ENCODE measurements at regions not wholly inside any gene's neighbourhood (a gene's known extent, or its start where the extent isn't known, plus 50 kb on each side); places are given as distances from the start of the nearest gene placed in this dataset.
"Not testable (repeated sequence)": the region's sequence is repeated elsewhere in the genome, so short reads cannot be mapped to it uniquely, and the experiment has no call there.

GRCh38 chr4:36574816-36575215 lies 293.4 kb downstream of the DTHD1 start:
- Mint-ChIP-seq H3K9me3 (peaks cover 4 to 31% (median 17%) of the 10 kb centered on the region in 6 donors), H3K36me3 (no peaks in the 10 kb centered on the region), H3K27me3 (ENCODE audit: low read depth in 3 of 3) (no peaks in the 10 kb centered on the region), H3K4me1 (no peaks in the 10 kb centered on the region), H3K4me3 (no peak overlapping the region), H3K27ac (no peak overlapping the region)
- DNase-seq = no peak

- DNase-seq = no peak
- Mint-ChIP-seq H3K4me3 (no peak overlapping the region), H3K4me1 (no peaks in the 10 kb centered on the region), H3K27ac (no peak overlapping the region), H3K9me3 (peaks cover 4 to 18% (median 7%) of the 10 kb centered on the region in 6 donors), H3K36me3 (no peaks in the 10 kb centered on the region), H3K27me3 (ENCODE audit: low read depth in 3 of 3) (no peaks in the 10 kb centered on the region)
These were observed 300.8 kb downstream of the DTHD1 start for GRCh38 chr4:36582198-36582597.

GRCh38 chr4:36587909-36588472 lies 306.6 kb downstream of the DTHD1 start:
- no peaks in the 10 kb centered on the region for H3K4me1 Mint-ChIP-seq
- H3K4me3 Mint-ChIP-seq = no peak overlapping the region

GRCh38 chr4:36590343-36590742 lies 308.9 kb downstream of the DTHD1 start:
- Mint-ChIP-seq H3K36me3 (no peaks in the 10 kb centered on the region), H3K27me3 (ENCODE audit: low read depth in 3 of 3) (peaks cover 0 to 3% (median 2%) of the 10 kb centered on the region in 3 donors), H3K27ac (no peak overlapping the region), H3K9me3 (peaks cover 0 to 26% (median 10%) of the 10 kb centered on the region in 6 donors), H3K4me3 (no peak overlapping the region), H3K4me1 (no peaks in the 10 kb centered on the region)
- DNase-seq = no peak

More at GRCh38 chr4:36587909-36588472, 306.6 kb downstream of the DTHD1 start:
- peaks cover 0 to 2% (median 1%) of the 10 kb centered on the region in 3 donors for H3K27me3 Mint-ChIP-seq (ENCODE audit: low read depth in 3 of 3)
- H3K9me3 Mint-ChIP-seq = peaks cover 0 to 21% (median 5%) of the 10 kb centered on the region in 6 donors
- no peak for DNase-seq
- no peaks in the 10 kb centered on the region for H3K36me3 Mint-ChIP-seq
- no peak overlapping the region for H3K27ac Mint-ChIP-seq

- Mint-ChIP-seq H3K9me3 (peaks cover 0 to 4% (median 0%) of the 10 kb centered on the region in 6 donors), H3K36me3 (no peaks in the 10 kb centered on the region), H3K27ac (no peak overlapping the region), H3K4me1 (no peaks in the 10 kb centered on the region), H3K4me3 (no peak overlapping the region), H3K27me3 (ENCODE audit: low read depth in 3 of 3) (no peaks in the 10 kb centered on the region)
- DNase-seq = no peak
These were observed 320.6 kb downstream of the DTHD1 start for GRCh38 chr4:36601864-36602495.

- Mint-ChIP-seq H3K36me3 (no peaks in the 10 kb centered on the region), H3K27me3 (ENCODE audit: low read depth in 3 of 3) (peaks cover 0 to 1% (median 0%) of the 10 kb centered on the region in 3 donors), H3K27ac (no peak overlapping the region), H3K4me1 (no peaks in the 10 kb centered on the region), H3K4me3 (no peak overlapping the region), H3K9me3 (peaks cover 0 to 13% (median 1%) of the 10 kb centered on the region in 6 donors)
- DNase-seq = no peak
These were observed 328.2 kb downstream of the DTHD1 start for GRCh38 chr4:36609661-36610060.

- Mint-ChIP-seq H3K4me1 (no peaks in the 10 kb centered on the region), H3K36me3 (no peaks in the 10 kb centered on the region), H3K27me3 (ENCODE audit: low read depth in 3 of 3) (peaks cover 0 to 4% (median 0%) of the 10 kb centered on the region in 3 donors), H3K27ac (no peak overlapping the region), H3K9me3 (peaks cover 0 to 13% (median 1%) of the 10 kb centered on the region in 6 donors), H3K4me3 (no peak overlapping the region)
- DNase-seq = no peak
These were observed 329.2 kb downstream of the DTHD1 start for GRCh38 chr4:36610628-36611027.

GRCh38 chr4:36613142-36613541 lies 331.7 kb downstream of the DTHD1 start:
- H3K4me3 Mint-ChIP-seq; H3K36me3 Mint-ChIP-seq; H3K27me3 Mint-ChIP-seq (ENCODE audit: low read depth in 3 of 3); DNase-seq; H3K4me1 Mint-ChIP-seq; H3K27ac Mint-ChIP-seq: not testable (repeated sequence)
- H3K9me3 Mint-ChIP-seq = peaks cover 0 to 19% (median 4%) of the 10 kb centered on the region in 6 donors

- Mint-ChIP-seq H3K4me1 (no peaks in the 10 kb centered on the region), H3K4me3 (no peak overlapping the region), H3K9me3 (peaks cover 0 to 19% (median 4%) of the 10 kb centered on the region in 6 donors), H3K36me3 (no peaks in the 10 kb centered on the region), H3K27me3 (ENCODE audit: low read depth in 3 of 3) (peaks cover 0 to 6% (median 3%) of the 10 kb centered on the region in 3 donors), H3K27ac (no peak overlapping the region)
- no peak for DNase-seq
These were observed 332.6 kb downstream of the DTHD1 start for GRCh38 chr4:36614011-36614410.

GRCh38 chr4:36618102-36618501 lies 336.7 kb downstream of the DTHD1 start:
- no peak for DNase-seq
- H3K9me3 Mint-ChIP-seq = peaks cover 0 to 7% (median 3%) of the 10 kb centered on the region in 6 donors
- H3K27me3 Mint-ChIP-seq (ENCODE audit: low read depth in 3 of 3) = peaks cover 0 to 8% (median 3%) of the 10 kb centered on the region in 3 donors
- H3K4me1 Mint-ChIP-seq = no peaks in the 10 kb centered on the region
- no peaks in the 10 kb centered on the region for H3K36me3 Mint-ChIP-seq
- no peak overlapping the region for H3K4me3 Mint-ChIP-seq
- H3K27ac Mint-ChIP-seq = no peak overlapping the region

GRCh38 chr4:36624030-36624429 lies 342.6 kb downstream of the DTHD1 start:
- no peak overlapping the region for H3K4me3 Mint-ChIP-seq
- H3K36me3 Mint-ChIP-seq = no peaks in the 10 kb centered on the region
- no peak overlapping the region for H3K27ac Mint-ChIP-seq
- peaks cover 0 to 10% (median 5%) of the 10 kb centered on the region in 6 donors for H3K9me3 Mint-ChIP-seq
- H3K4me1 Mint-ChIP-seq = no peaks in the 10 kb centered on the region
- DNase-seq = no peak
- H3K27me3 Mint-ChIP-seq (ENCODE audit: low read depth in 3 of 3) = peaks cover 0 to 3% (median 2%) of the 10 kb centered on the region in 3 donors

GRCh38 chr4:36638273-36638811 lies 356.9 kb downstream of the DTHD1 start:
- no peak for DNase-seq
- Mint-ChIP-seq H3K9me3 (peaks cover 0 to 8% (median 1%) of the 10 kb centered on the region in 6 donors), H3K27me3 (ENCODE audit: low read depth in 3 of 3) (no peaks in the 10 kb centered on the region), H3K27ac (no peak overlapping the region), H3K36me3 (no peaks in the 10 kb centered on the region), H3K4me1 (no peaks in the 10 kb centered on the region), H3K4me3 (no peak overlapping the region)

- Mint-ChIP-seq H3K36me3 (no peaks in the 10 kb centered on the region), H3K27ac (no peak overlapping the region), H3K27me3 (ENCODE audit: low read depth in 3 of 3) (no peaks in the 10 kb centered on the region), H3K4me1 (no peaks in the 10 kb centered on the region), H3K9me3 (peaks cover 0 to 5% (median 1%) of the 10 kb centered on the region in 6 donors), H3K4me3 (no peak overlapping the region)
- no peak for DNase-seq
These were observed 359.5 kb downstream of the DTHD1 start for GRCh38 chr4:36640876-36641275.

- H3K36me3 Mint-ChIP-seq = no peaks in the 10 kb centered on the region
- H3K27me3 Mint-ChIP-seq (ENCODE audit: low read depth in 3 of 3) = peaks cover 0 to 3% (median 2%) of the 10 kb centered on the region in 3 donors
- peaks cover 0 to 9% (median 0%) of the 10 kb centered on the region in 6 donors for H3K9me3 Mint-ChIP-seq
- H3K4me3 Mint-ChIP-seq = no peak overlapping the region
- no peaks in the 10 kb centered on the region for H3K4me1 Mint-ChIP-seq
- no peak overlapping the region for H3K27ac Mint-ChIP-seq
- DNase-seq = no peak
These were observed 369.8 kb downstream of the DTHD1 start for GRCh38 chr4:36651253-36651652.

Measured in immature natural killer cell (primary cell).